Endothelial cell of umbilical vein (primary cell): ENCODE measurements at regions not wholly inside any gene's neighbourhood (a gene's known extent, or its start where the extent isn't known, plus 50 kb on each side); places are given as distances from the start of the nearest gene placed in this dataset.

ENCODE experiments used
- BruUV-seq: library from RNA; stranded (reverse); fragments of 400-500 nt; replicated peaks from 2 replicates; lab custom pipeline; 2021; lab: Mats Ljungman, UMichigan
- CTCF ChIA-PET: fragments of 300-600, 350-600 bp; sonication (Branson Sonifier 250); formaldehyde crosslinking; loops from one replicate; lab custom pipeline; 2021; ENCODE audit warnings: antibody characterized with exemption, inconsistent platforms; lab: Charles Lee
- POLR2A ChIA-PET: fragments of 300-600, 350-600 bp; sonication (Branson Sonifier 250); formaldehyde crosslinking; loops from one replicate; lab custom pipeline; 2021; ENCODE audit warnings: antibody characterized with exemption, inconsistent platforms; lab: Charles Lee
- DNase-seq: peaks from one replicate; pipeline ENCODE4 v3.0.0-alpha.2; 2011; ENCODE audit warnings: low read depth, low spot score
- FAIRE-seq: peaks from 2 replicates; lab custom pipeline; 2011; peaks lifted over from hg19 to GRCh38; lab: Jason Lieb, UNC
- H2AFZ ChIP-seq: 2 replicates; pipeline ENCODE4 v1.6.0; 2012; ENCODE audit warnings: low read depth, low read length, control low read depth, inconsistent platforms
- H3K27ac ChIP-seq: 2 replicates; pipeline ENCODE4 v1.5.1; 2011; ENCODE audit warnings: low read depth, mild to moderate bottlenecking, control low read depth, low read length, moderate library complexity; ENCODE audit not compliant: insufficient read depth
- H3K27me3 ChIP-seq, 2 experiments: 2 replicates each; pipeline versions ENCODE4 v1.6.0 to v1.6.1; 2011; ENCODE audit warnings: low read length in 2 of 2, mixed read lengths in 1 of 2; ENCODE audit not compliant: control insufficient read depth in 2 of 2, insufficient read depth in 2 of 2
- H3K36me3 ChIP-seq, 2 experiments: 2 replicates in 1 of 2; 3 replicates in 1 of 2; pipeline ENCODE4 v1.5.1; 2011; ENCODE audit warnings: low read length in 2 of 2, mild to moderate bottlenecking in 1 of 2, moderate library complexity in 1 of 2; ENCODE audit not compliant: control insufficient read depth in 2 of 2, insufficient read depth in 2 of 2; ENCODE audit errors: extremely low read depth in 1 of 2
- H3K4me1 ChIP-seq: 3 replicates; pipeline ENCODE4 v1.5.1; 2011; ENCODE audit warnings: mild to moderate bottlenecking, low read length; ENCODE audit not compliant: control insufficient read depth, insufficient read depth; ENCODE audit errors: extremely low read depth
- H3K4me2 ChIP-seq: 2 replicates; pipeline ENCODE4 v1.6.1; 2011; ENCODE audit warnings: low read length, control low read depth, mixed read lengths; ENCODE audit not compliant: insufficient read depth
- H3K4me3 ChIP-seq, 3 experiments: fragments of 200-600 bp in 1 of 3; sonication (generic), shearing (Covaris generic) in 1 of 3; replicated peaks in 1 of 3; 2 replicates each; pipeline ENCODE4 v1.5.1; 2011 to 2016; ENCODE audit warnings: control low read depth in 3 of 3, low read length in 3 of 3, mild to moderate bottlenecking in 2 of 3, inconsistent platforms in 1 of 3, low read depth in 1 of 3, moderate library complexity in 1 of 3; ENCODE audit not compliant: insufficient read depth in 1 of 3
- H3K79me2 ChIP-seq: 2 replicates; pipeline ENCODE4 v1.6.0; 2012; ENCODE audit warnings: low read length, inconsistent platforms; ENCODE audit not compliant: control insufficient read depth, insufficient read depth
- H3K9ac ChIP-seq: replicated peaks from 2 replicates; pipeline ENCODE3; 2011; ENCODE audit warnings: low read length, control low read depth; ENCODE audit not compliant: insufficient read depth; ENCODE audit errors: extremely low read depth
- H3K9me1 ChIP-seq: replicated peaks from 3 replicates; pipeline ENCODE4 v1.6.0; 2011; ENCODE audit warnings: mild to moderate bottlenecking, low read length; ENCODE audit not compliant: control insufficient read depth, insufficient read depth; ENCODE audit errors: extremely low read depth
- H3K9me3 ChIP-seq: replicated peaks from 2 replicates; pipeline ENCODE4 v1.5.1; 2012; ENCODE audit warnings: low read length, inconsistent platforms; ENCODE audit not compliant: control insufficient read depth, insufficient read depth
- H4K20me1 ChIP-seq: replicated peaks from 2 replicates; pipeline ENCODE3; 2011; ENCODE audit warnings: mild to moderate bottlenecking, low read length; ENCODE audit not compliant: control insufficient read depth, insufficient read depth; ENCODE audit errors: extremely low read depth
- EZH2 ChIP-seq: IDR thresholded peaks from 2 replicates; pipeline ENCODE4 v1.6.1; 2012; ENCODE audit warnings: borderline replicate concordance, low read depth, mild to moderate bottlenecking, moderate library complexity, low read length, inconsistent platforms; ENCODE audit not compliant: severe bottlenecking
- FOS ChIP-seq: IDR thresholded peaks from 2 replicates; pipeline ENCODE4 v1.6.1; 2011; ENCODE audit warnings: mild to moderate bottlenecking, low read length, moderate library complexity, borderline replicate concordance; ENCODE audit not compliant: insufficient read depth
- GATA2 ChIP-seq: IDR thresholded peaks from 2 replicates; pipeline ENCODE4 v1.7.0; 2011; ENCODE audit warnings: low read depth, mild to moderate bottlenecking, moderate library complexity, mixed read lengths, low read length; ENCODE audit not compliant: insufficient read length, insufficient read depth
- JUN ChIP-seq: IDR thresholded peaks from 2 replicates; pipeline ENCODE4 v1.6.1; 2011; ENCODE audit warnings: borderline replicate concordance, low read depth; ENCODE audit not compliant: insufficient read length, insufficient read depth
- MYC ChIP-seq: IDR thresholded peaks from one replicate; pipeline ENCODE4 v1.6.1; 2011; ENCODE audit warnings: mild to moderate bottlenecking, low read depth, low read length
- POLR2A ChIP-seq: IDR thresholded peaks from 2 replicates; pipeline ENCODE4 v1.6.1; 2012; ENCODE audit warnings: low read depth, mild to moderate bottlenecking, control low read depth, low read length
- POLR2AphosphoS5 ChIP-seq: IDR thresholded peaks from 2 replicates; pipeline ENCODE4 v1.6.1; 2012; ENCODE audit warnings: low read depth, mild to moderate bottlenecking, control low read depth, low read length, moderate library complexity; ENCODE audit not compliant: insufficient read depth
- dilution Hi-C: fragments of 300-500 bp; cut with MboI; formaldehyde crosslinking; loops from one replicate; pipeline ENCODE4 v1.15.0; 2019; ENCODE audit warnings: low sequenced_read_pairs; ENCODE audit not compliant: extremely low pct_ligation_motif_present
- intact Hi-C: fragments of 100-400 bp; cut with micrococcal nuclease; formaldehyde crosslinking; loops from one replicate; pipeline ENCODE4 v1.10.0; 2022
- TF ChIP-seq, protein P1 (sequence below), 2 donors: IDR thresholded peaks; 1 replicate in 1 of 2; 2 replicates in 1 of 2; pipeline ENCODE4 v1.5.1; 2011; ENCODE audit warnings: low read length in 2 of 2, mild to moderate bottlenecking in 2 of 2, moderate library complexity in 2 of 2, control low read depth in 1 of 2, inconsistent platforms in 1 of 2, low read depth in 1 of 2; ENCODE audit not compliant: insufficient read depth in 1 of 2; ENCODE audit errors: extremely low read depth in 1 of 2
- TF ChIP-seq, protein P2 (sequence below): IDR thresholded peaks from 2 replicates; pipeline ENCODE4 v1.6.1; 2011; ENCODE audit not compliant: insufficient read depth, insufficient read length

DNA sequence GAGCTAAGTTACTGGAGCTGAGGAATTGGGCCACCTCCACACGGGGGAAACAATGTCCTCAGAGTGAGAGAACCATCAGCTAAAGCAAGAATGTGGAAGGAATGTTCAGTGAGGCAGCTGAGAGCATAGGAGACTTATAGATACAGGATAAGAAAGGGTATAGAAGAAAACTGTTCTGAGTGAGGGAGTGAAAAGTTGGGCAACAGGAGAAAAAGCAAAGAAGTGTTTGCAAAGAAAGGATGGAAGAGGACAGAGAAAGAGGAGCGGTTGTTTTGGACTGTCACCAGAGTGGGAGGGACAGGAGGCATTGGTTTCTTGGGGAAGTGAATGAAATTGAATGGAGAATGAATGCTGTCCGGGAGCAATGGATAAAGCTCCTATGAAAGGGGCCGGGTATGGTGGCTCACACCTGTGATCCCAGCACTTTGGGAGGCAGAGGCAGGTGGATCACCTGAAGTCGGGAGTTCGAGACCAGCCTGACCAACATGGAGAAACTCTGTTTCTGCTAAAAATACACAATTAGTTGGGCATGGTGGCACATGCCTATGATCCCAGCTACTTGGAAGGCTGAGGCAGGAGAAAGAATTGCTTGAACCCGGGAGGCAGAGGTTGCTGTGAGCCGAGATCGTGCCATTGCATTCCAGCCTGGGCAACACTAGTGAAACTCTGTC, 296.5 kb downstream of the ADGB start:
- Histone ChIP-seq H3K79me2 (no peaks in the 10 kb centered on the region), H4K20me1 (no peaks in the 10 kb centered on the region), H3K4me3 (no peak overlapping the region), H3K9ac (no peak overlapping the region), H3K36me3 (no peaks in the 10 kb centered on the region), H3K9me3 (no peaks in the 10 kb centered on the region), H3K4me1 (peaks cover 11% of the 10 kb centered on the region), H2AFZ (no peak overlapping the region), H3K27ac (no peak overlapping the region), H3K9me1 (no peaks in the 10 kb centered on the region), H3K4me2 (no peak overlapping the region), H3K27me3 (no peaks in the 10 kb centered on the region)
- no peak for TF ChIP-seq EZH2
- no peak for TF ChIP-seq JUN
- no peak for TF ChIP-seq POLR2AphosphoS5
- no peak for TF ChIP-seq MYC
- TF ChIP-seq, protein P1, sequence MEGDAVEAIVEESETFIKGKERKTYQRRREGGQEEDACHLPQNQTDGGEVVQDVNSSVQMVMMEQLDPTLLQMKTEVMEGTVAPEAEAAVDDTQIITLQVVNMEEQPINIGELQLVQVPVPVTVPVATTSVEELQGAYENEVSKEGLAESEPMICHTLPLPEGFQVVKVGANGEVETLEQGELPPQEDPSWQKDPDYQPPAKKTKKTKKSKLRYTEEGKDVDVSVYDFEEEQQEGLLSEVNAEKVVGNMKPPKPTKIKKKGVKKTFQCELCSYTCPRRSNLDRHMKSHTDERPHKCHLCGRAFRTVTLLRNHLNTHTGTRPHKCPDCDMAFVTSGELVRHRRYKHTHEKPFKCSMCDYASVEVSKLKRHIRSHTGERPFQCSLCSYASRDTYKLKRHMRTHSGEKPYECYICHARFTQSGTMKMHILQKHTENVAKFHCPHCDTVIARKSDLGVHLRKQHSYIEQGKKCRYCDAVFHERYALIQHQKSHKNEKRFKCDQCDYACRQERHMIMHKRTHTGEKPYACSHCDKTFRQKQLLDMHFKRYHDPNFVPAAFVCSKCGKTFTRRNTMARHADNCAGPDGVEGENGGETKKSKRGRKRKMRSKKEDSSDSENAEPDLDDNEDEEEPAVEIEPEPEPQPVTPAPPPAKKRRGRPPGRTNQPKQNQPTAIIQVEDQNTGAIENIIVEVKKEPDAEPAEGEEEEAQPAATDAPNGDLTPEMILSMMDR (IDR thresholded peaks at IDR 0.05; ENCODE audit: extremely low read depth in 1 of 2, insufficient read depth in 1 of 2, low read depth in 1 of 2, low read length in 2 of 2) = no peak
- no peak for TF ChIP-seq POLR2A
- no peak for FAIRE-seq
- dilution Hi-C loops = no loop called here
- no peak for DNase-seq
- ChIA-PET CTCF (interaction anchor here (1.0 kb wide), 1 partner anchor 13 kb away, joined by 3 read pairs; no protein-coding TSS in a partner anchor), POLR2A (interaction anchor here (0.5 kb wide), 1 partner anchor 620 kb away, joined by 5 read pairs; no protein-coding TSS in a partner anchor)
- intact Hi-C loops = no loop called here
- BruUV-seq = no TSS peak

DNA sequence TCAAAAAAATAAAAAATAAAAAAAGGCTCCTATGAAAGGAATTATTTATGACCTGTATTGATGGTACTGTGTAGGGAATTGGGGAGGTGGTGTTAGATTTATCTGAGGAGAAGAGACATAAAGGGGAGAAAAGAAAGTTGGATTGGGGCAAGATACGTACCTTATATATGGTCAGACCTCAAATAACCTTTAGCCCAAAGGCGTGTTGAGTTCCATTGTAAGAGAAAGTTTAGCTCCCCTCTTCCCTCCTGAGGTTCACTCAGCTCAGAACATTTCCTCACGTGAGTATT, 296.9 kb downstream of the ADGB start:
- Histone ChIP-seq H2AFZ (no peak overlapping the region), H3K36me3 (no peaks in the 10 kb centered on the region), H3K9me3 (no peaks in the 10 kb centered on the region), H3K9ac (no peak overlapping the region), H3K9me1 (no peaks in the 10 kb centered on the region), H3K4me3 (no peak overlapping the region), H3K27me3 (no peaks in the 10 kb centered on the region), H3K4me2 (no peak overlapping the region), H4K20me1 (no peaks in the 10 kb centered on the region), H3K27ac (no peak overlapping the region), H3K79me2 (no peaks in the 10 kb centered on the region), H3K4me1 (peaks cover 11% of the 10 kb centered on the region)
- ChIA-PET CTCF (interaction anchor here (1.0 kb wide), 1 partner anchor 13 kb away, joined by 3 read pairs; no protein-coding TSS in a partner anchor), POLR2A (no interaction called here)
- no peak for FAIRE-seq
- intact Hi-C loops = no loop called here
- dilution Hi-C loops = no loop called here
- no TSS peak for BruUV-seq
- TF ChIP-seq MYC (no peak), FOS (no peak), JUN (no peak), EZH2 (no peak), GATA2 (no peak), POLR2A (no peak), POLR2AphosphoS5 (no peak)
- TF ChIP-seq, protein P2, sequence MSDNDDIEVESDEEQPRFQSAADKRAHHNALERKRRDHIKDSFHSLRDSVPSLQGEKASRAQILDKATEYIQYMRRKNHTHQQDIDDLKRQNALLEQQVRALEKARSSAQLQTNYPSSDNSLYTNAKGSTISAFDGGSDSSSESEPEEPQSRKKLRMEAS = no peak
- TF ChIP-seq, protein P1 (IDR thresholded peaks at IDR 0.05; ENCODE audit: extremely low read depth in 1 of 2, insufficient read depth in 1 of 2, low read depth in 1 of 2, low read length in 2 of 2) = no peak
- no peak for DNase-seq
